Activated B cell treated with CpG ODN at 0.5 μM for 24 hours (primary cell): ENCODE measurements at regions not wholly inside any gene's neighbourhood (a gene's known extent, or its start where the extent isn't known, plus 50 kb on each side); places are given as distances from the start of the nearest gene placed in this dataset.

ENCODE experiments used
- ATAC-seq: fragments of 200-7000 bp; cut with Tn5 transposase; one replicate; pipeline ENCODE4 v1.10.0; 2021; ENCODE audit warnings: low read depth, mild to moderate bottlenecking, moderate library complexity
- CTCF ChIA-PET: fragments of 350-600 bp; sonication (Branson Sonifier 250); formaldehyde crosslinking; loops from one replicate; lab custom pipeline; 2021; ENCODE audit warnings: antibody characterized with exemption; lab: Charles Lee
- POLR2A ChIA-PET: fragments of 350-600 bp; sonication (Branson Sonifier 250); formaldehyde crosslinking; loops from one replicate; lab custom pipeline; 2021; ENCODE audit warnings: antibody characterized with exemption; lab: Charles Lee
- DNase-seq: peaks from one replicate; pipeline ENCODE4 v3.0.0; 2022
- H3K27ac Mint-ChIP-seq: one replicate; pipeline ENCODE4 v1.8.0; 2020; ENCODE audit warnings: mixed read lengths
- H3K27me3 Mint-ChIP-seq: one replicate; pipeline ENCODE4 v1.8.0; 2021; ENCODE audit warnings: mixed read lengths
- H3K36me3 Mint-ChIP-seq: one replicate; pipeline ENCODE4 v1.8.0; 2021; ENCODE audit warnings: low read depth, mixed read lengths
- H3K4me1 Mint-ChIP-seq: one replicate; pipeline ENCODE4 v1.8.0; 2021; ENCODE audit warnings: mixed read lengths
- H3K4me3 Mint-ChIP-seq: one replicate; pipeline ENCODE4 v1.8.0; 2020; ENCODE audit warnings: mild to moderate bottlenecking, mixed read lengths
- H3K9me3 Mint-ChIP-seq: one replicate; pipeline ENCODE4 v1.8.0; 2020; ENCODE audit warnings: mixed read lengths
- CTCF ChIP-seq: fragments of 200-600 bp; IDR thresholded peaks from one replicate; pipeline ENCODE4 v1.8.0; 2022; ENCODE audit warnings: antibody characterized with exemption, mild to moderate bottlenecking
- intact Hi-C: fragments of 100-400 bp; cut with micrococcal nuclease; formaldehyde crosslinking; loops from one replicate; pipeline ENCODE4 v1.15.1; 2024

- ChIA-PET POLR2A (no interaction called here), CTCF (no interaction called here)
- H3K4me3 Mint-ChIP-seq = no peak overlapping the region
- intact Hi-C loops = no loop called here
- H3K27me3 Mint-ChIP-seq = no peaks in the 10 kb centered on the region
- no peak for DNase-seq
- no peak overlapping the region for H3K27ac Mint-ChIP-seq
- no peak for TF ChIP-seq CTCF
- H3K36me3 Mint-ChIP-seq = no peaks in the 10 kb centered on the region
- H3K9me3 Mint-ChIP-seq = peaks cover 2% of the 10 kb centered on the region
- no peaks in the 10 kb centered on the region for H3K4me1 Mint-ChIP-seq
- ATAC-seq = no peak
These were observed 174.5 kb upstream of the GAP43 start for GRCh38 chr3:115448851-115449250.

DNA sequence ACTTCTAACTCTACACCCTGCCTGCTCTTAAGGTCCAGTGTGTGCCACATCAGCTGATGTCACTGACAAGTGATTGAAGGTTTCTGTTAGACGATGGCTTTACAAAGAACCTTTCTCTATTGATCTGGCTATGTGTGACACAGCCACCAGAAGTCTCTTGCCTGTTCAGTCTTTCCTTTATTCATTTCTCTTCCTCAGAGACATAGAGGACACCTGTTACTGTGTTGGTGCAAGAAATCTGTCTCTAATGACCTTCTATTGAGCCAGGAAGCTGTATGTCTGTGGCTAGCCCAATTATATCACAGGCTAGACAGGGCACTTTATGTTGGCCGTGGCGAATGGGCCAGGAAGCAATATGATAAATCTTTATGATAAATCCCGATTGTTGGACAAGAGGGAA lies 173.3 kb upstream of the GAP43 start:
- Mint-ChIP-seq H3K27me3 (no peaks in the 10 kb centered on the region), H3K9me3 (peaks cover 6% of the 10 kb centered on the region), H3K4me3 (no peak overlapping the region), H3K36me3 (no peaks in the 10 kb centered on the region), H3K4me1 (no peaks in the 10 kb centered on the region), H3K27ac (no peak overlapping the region)
- DNase-seq (no peak), ATAC-seq (no peak)
- CTCF ChIA-PET = no interaction called here
- TF ChIP-seq CTCF = no peak
- intact Hi-C loops = no loop called here
- POLR2A ChIA-PET = no interaction called here

- DNase-seq (no peak), ATAC-seq (no peak)
- CTCF ChIA-PET = no interaction called here
- intact Hi-C loops = no loop called here
- H3K27ac Mint-ChIP-seq = no peak overlapping the region
- H3K4me3 Mint-ChIP-seq = no peak overlapping the region
- no peak for TF ChIP-seq CTCF
- POLR2A ChIA-PET = no interaction called here
- H3K4me1 Mint-ChIP-seq = no peaks in the 10 kb centered on the region
- no peaks in the 10 kb centered on the region for H3K36me3 Mint-ChIP-seq
- H3K9me3 Mint-ChIP-seq = peaks cover 6% of the 10 kb centered on the region
- H3K27me3 Mint-ChIP-seq = peaks cover 4% of the 10 kb centered on the region
These were observed 159.3 kb upstream of the GAP43 start for GRCh38 chr3:115464036-115464435.

DNA sequence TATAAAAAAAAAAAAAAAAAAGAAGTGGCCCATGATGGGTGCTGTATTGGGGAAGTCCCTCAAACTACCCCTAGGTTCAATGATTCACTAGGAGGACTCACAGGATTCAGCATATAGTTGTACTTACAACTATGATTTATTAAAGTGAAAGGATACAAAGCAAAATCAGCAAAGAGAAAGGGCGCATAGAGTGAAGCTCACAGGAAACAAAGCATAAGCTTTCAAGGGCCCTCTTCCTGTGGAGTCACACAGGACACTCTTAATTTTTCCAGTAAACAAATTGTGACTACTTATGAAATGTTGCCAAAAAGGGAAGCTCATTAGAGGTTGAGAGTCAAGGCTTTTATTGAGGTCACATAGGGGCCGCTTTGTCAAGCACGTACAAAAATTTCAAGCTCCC lies 153.7 kb upstream of the GAP43 start:
- peaks cover 3% of the 10 kb centered on the region for H3K4me1 Mint-ChIP-seq
- CTCF ChIA-PET = no interaction called here

GRCh38 chr3:115470254-115470653 lies 153.1 kb upstream of the GAP43 start:
- H3K27me3 Mint-ChIP-seq = peaks cover 5% of the 10 kb centered on the region
- H3K4me1 Mint-ChIP-seq = peaks cover 3% of the 10 kb centered on the region
- H3K36me3 Mint-ChIP-seq = no peaks in the 10 kb centered on the region
- peaks cover 3% of the 10 kb centered on the region for H3K9me3 Mint-ChIP-seq
- ChIA-PET POLR2A (interaction anchor here (0.7 to 1.1 kb wide), 3 partner anchors 14 to 196 kb away, joined by 3 to 8 read pairs (median 7); no protein-coding TSS in a partner anchor), CTCF (no interaction called here)
- TF ChIP-seq CTCF = no peak
- DNase-seq = no peak
- H3K27ac Mint-ChIP-seq = no peak overlapping the region
- intact Hi-C loops = no loop called here
- no peak for ATAC-seq
- H3K4me3 Mint-ChIP-seq = no peak overlapping the region

More for the DNA sequence above, 153.7 kb upstream of the GAP43 start:
- intact Hi-C loops = no loop called here
- no peak for DNase-seq
- POLR2A ChIA-PET = interaction anchor here (0.7 to 1.1 kb wide), 3 partner anchors 14 to 196 kb away, joined by 3 to 8 read pairs (median 7); no protein-coding TSS in a partner anchor
- Mint-ChIP-seq H3K4me3 (no peak overlapping the region), H3K36me3 (no peaks in the 10 kb centered on the region), H3K27ac (no peak overlapping the region), H3K27me3 (peaks cover 5% of the 10 kb centered on the region), H3K9me3 (peaks cover 3% of the 10 kb centered on the region)
- peak; percentile 91 for ATAC-seq
- no peak for TF ChIP-seq CTCF
